Activated CD8-positive, alpha-beta memory T cell treated with anti-CD3 and anti-CD28 coated beads, Interleukin-2, amount 50 U/mL, for 24 hours (primary cell): ENCODE measurements at regions not wholly inside any gene's neighbourhood (a gene's known extent, or its start where the extent isn't known, plus 50 kb on each side); places are given as distances from the start of the nearest gene placed in this dataset.
"Not testable (repeated sequence)": the region's sequence is repeated elsewhere in the genome, so short reads cannot be mapped to it uniquely, and the experiment has no call there.

ENCODE experiments used
- DNase-seq: peaks from one replicate; pipeline ENCODE4 v3.0.0-alpha.2; 2020; ENCODE audit errors: extremely low read depth

- no peak for DNase-seq
These were observed 138.9 kb upstream of the NRIP1 start for GRCh38 chr21:15203740-15204139.

- DNase-seq, result no peak
These were observed 139.6 kb upstream of the NRIP1 start for GRCh38 chr21:15204140-15204969.

GRCh38 chr21:15204970-15205286, 140.1 kb upstream of the NRIP1 start:
- DNase-seq, result no peak

GRCh38 chr21:15206514-15206913, 141.7 kb upstream of the NRIP1 start:
- no peak for DNase-seq

- DNase-seq, result no peak
These were observed 142.4 kb upstream of the NRIP1 start for GRCh38 chr21:15207231-15207630.

GRCh38 chr21:15207635-15208370, 143.0 kb upstream of the NRIP1 start:
- DNase-seq, result no peak

- DNase-seq, result no peak
These were observed 144.0 kb upstream of the NRIP1 start for GRCh38 chr21:15208786-15209185.

- DNase-seq, result no peak
These were observed 144.4 kb upstream of the NRIP1 start for GRCh38 chr21:15209224-15209623.

- DNase-seq, result no peak
These were observed 145.5 kb upstream of the NRIP1 start for GRCh38 chr21:15210235-15210678.

GRCh38 chr21:15211491-15212133, 146.8 kb upstream of the NRIP1 start:
- no peak for DNase-seq

GRCh38 chr21:15212206-15212605, 147.4 kb upstream of the NRIP1 start:
- no peak for DNase-seq

GRCh38 chr21:15218476-15218875, 153.7 kb upstream of the NRIP1 start:
- not testable (repeated sequence) for DNase-seq

GRCh38 chr21:15219039-15219438, 154.2 kb upstream of the NRIP1 start:
- DNase-seq, result no peak

- no peak for DNase-seq
These were observed 155.1 kb upstream of the NRIP1 start for GRCh38 chr21:15219894-15220293.

- no peak for DNase-seq
These were observed 157.1 kb upstream of the NRIP1 start for GRCh38 chr21:15221799-15222386.

GRCh38 chr21:15222707-15223106, 157.9 kb upstream of the NRIP1 start:
- DNase-seq, result no peak

GRCh38 chr21:15224346-15225086, 159.7 kb upstream of the NRIP1 start:
- no peak for DNase-seq

GRCh38 chr21:15227919-15228318, 163.1 kb upstream of the NRIP1 start:
- DNase-seq, result no peak

GRCh38 chr21:15229390-15229789, 164.6 kb upstream of the NRIP1 start:
- DNase-seq, result no peak

GRCh38 chr21:15233611-15234010, 168.8 kb upstream of the NRIP1 start:
- DNase-seq, result no peak

- no peak for DNase-seq
These were observed 171.3 kb upstream of the NRIP1 start for GRCh38 chr21:15236111-15236510.

- DNase-seq, result no peak
These were observed 176.0 kb upstream of the NRIP1 start for GRCh38 chr21:15240848-15241247.
